H1 (cell line): ENCODE measurements at regions not wholly inside any gene's neighbourhood (a gene's known extent, or its start where the extent isn't known, plus 50 kb on each side); places are given as distances from the start of the nearest gene placed in this dataset.

Source experiments
- CTCF ChIA-PET: fragments of 300-600 bp; sonication (Branson Sonifier 250); formaldehyde crosslinking; loops from one replicate; lab custom pipeline; 2021; ENCODE audit not compliant: partially characterized antibody; lab: Charles Lee
- POLR2A ChIA-PET: fragments of 300-600 bp; sonication (Branson Sonifier 250); formaldehyde crosslinking; loops from one replicate; lab custom pipeline; 2021; ENCODE audit warnings: inconsistent platforms; ENCODE audit not compliant: partially characterized antibody; lab: Charles Lee
- DNase-seq, 2 experiments: peaks; one replicate each; pipeline versions ENCODE4 v3.0.0 to v3.0.0-alpha.2; 2010 to 2022; ENCODE audit warnings: low spot score in 2 of 2, low read depth in 1 of 2, mixed read lengths in 1 of 2
- FAIRE-seq: peaks from 2 replicates; lab custom pipeline; 2011; peaks lifted over from hg19 to GRCh38; lab: Jason Lieb, UNC
- H2AFZ ChIP-seq: 2 replicates; pipeline ENCODE4 v1.8.1; 2012; ENCODE audit warnings: low read length, inconsistent platforms
- H2AK5ac ChIP-seq: 2 replicates; pipeline ENCODE4 v1.6.1; 2013; ENCODE audit warnings: low read depth, low read length
- H2BK120ac ChIP-seq: replicated peaks from 2 replicates; pipeline ENCODE3; 2013; ENCODE audit warnings: low read depth, low read length, inconsistent platforms
- H2BK12ac ChIP-seq: 2 replicates; pipeline ENCODE4 v1.6.1; 2013; ENCODE audit warnings: low read depth, low read length
- H2BK15ac ChIP-seq: 2 replicates; pipeline ENCODE4 v1.6.1; 2013; ENCODE audit warnings: low read length
- H2BK20ac ChIP-seq: 2 replicates; pipeline ENCODE4 v1.6.1; 2013; ENCODE audit warnings: low read length
- H2BK5ac ChIP-seq: 2 replicates; pipeline ENCODE4 v1.6.1; 2013; ENCODE audit warnings: low read depth, low read length
- H3K14ac ChIP-seq: 2 replicates; pipeline ENCODE4 v1.6.1; 2013; ENCODE audit warnings: inconsistent platforms; ENCODE audit not compliant: insufficient read length
- H3K18ac ChIP-seq: 2 replicates; pipeline ENCODE4 v1.6.1; 2013; ENCODE audit warnings: low read length; ENCODE audit errors: extremely low read depth
- H3K23ac ChIP-seq: 2 replicates; pipeline ENCODE4 v1.6.1; 2013; ENCODE audit warnings: inconsistent platforms; ENCODE audit not compliant: insufficient read length
- H3K23me2 ChIP-seq: 2 replicates; pipeline ENCODE4 v1.6.1; 2013; ENCODE audit warnings: low read depth, low read length
- H3K27ac ChIP-seq: 2 replicates; pipeline ENCODE4 v1.6.1; 2011; ENCODE audit warnings: low read depth, low read length, inconsistent platforms
- H3K27me3 ChIP-seq, 4 experiments: replicated peaks in 1 of 4; 1 replicate in 1 of 4; 2 replicates in 3 of 4; pipeline versions ENCODE4 v1.6.1 to v1.8.1; 2011 to 2013; ENCODE audit warnings: low read length in 3 of 4, mild to moderate bottlenecking in 3 of 4, inconsistent platforms in 2 of 4, mixed read lengths in 2 of 4, moderate library complexity in 1 of 4; ENCODE audit not compliant: control insufficient read depth in 3 of 4, insufficient read depth in 3 of 4; ENCODE audit errors: extremely low read depth in 1 of 4
- H3K36me3 ChIP-seq, 4 experiments: 2 replicates each; pipeline versions ENCODE4 v1.6.1 to v1.8.1; 2011 to 2013; ENCODE audit warnings: mild to moderate bottlenecking in 4 of 4, low read length in 3 of 4, moderate library complexity in 2 of 4, control low read depth in 1 of 4, inconsistent platforms in 1 of 4; ENCODE audit not compliant: insufficient read depth in 4 of 4, control insufficient read depth in 2 of 4
- H3K4ac ChIP-seq: replicated peaks from 2 replicates; pipeline ENCODE3; 2013; ENCODE audit warnings: low read length, low read depth, mixed read lengths, inconsistent platforms; ENCODE audit not compliant: insufficient read length
- H3K4me1 ChIP-seq, 4 experiments: replicated peaks in 1 of 4; 1 replicate in 1 of 4; 2 replicates in 3 of 4; pipeline versions ENCODE4 v1.6.1 to v1.8.1; 2011 to 2013; ENCODE audit warnings: low read length in 3 of 4, inconsistent platforms in 2 of 4, mixed read lengths in 1 of 4; ENCODE audit not compliant: insufficient read depth in 4 of 4, control insufficient read depth in 3 of 4
- H3K4me2 ChIP-seq, 2 experiments: 2 replicates each; pipeline versions ENCODE4 v1.6.1 to v1.8.1; 2011 to 2013; ENCODE audit warnings: low read depth in 2 of 2, low read length in 2 of 2, control low read depth in 1 of 2, inconsistent platforms in 1 of 2, mild to moderate bottlenecking in 1 of 2; ENCODE audit not compliant: insufficient read depth in 1 of 2
- H3K4me3 ChIP-seq, 4 experiments: fragments of 200-600, 300-600 bp in 1 of 4; sonication (generic), shearing (Covaris generic), sonication (Bioruptor Twin) in 1 of 4; 2 replicates each; pipeline versions ENCODE4 v1.5.1 to v1.8.1; 2011 to 2016; ENCODE audit warnings: low read length in 4 of 4, low read depth in 3 of 4, control low read depth in 2 of 4, inconsistent platforms in 2 of 4, mild to moderate bottlenecking in 2 of 4, mixed read lengths in 1 of 4, moderate library complexity in 1 of 4; ENCODE audit not compliant: insufficient read depth in 2 of 4; ENCODE audit errors: extremely low read depth in 1 of 4
- H3K56ac ChIP-seq: replicated peaks from 2 replicates; pipeline ENCODE3; 2013; ENCODE audit warnings: low read depth, mild to moderate bottlenecking, mixed read lengths, low read length, inconsistent platforms; ENCODE audit not compliant: insufficient read length
- H3K79me1 ChIP-seq: 2 replicates; pipeline ENCODE4 v1.6.1; 2013; ENCODE audit warnings: low read depth, low read length, control low read depth
- H3K79me2 ChIP-seq, 2 experiments: 2 replicates each; pipeline versions ENCODE4 v1.6.1 to v1.8.1; 2012 to 2013; ENCODE audit warnings: low read length in 2 of 2, mild to moderate bottlenecking in 2 of 2, inconsistent platforms in 1 of 2; ENCODE audit not compliant: insufficient read depth in 2 of 2, control insufficient read depth in 1 of 2
- H3K9ac ChIP-seq, 4 experiments: replicated peaks in 1 of 4; 1 replicate in 1 of 4; 2 replicates in 3 of 4; pipeline versions ENCODE4 v1.6.1 to v1.8.1; 2011 to 2013; ENCODE audit warnings: low read depth in 3 of 4, low read length in 3 of 4, control low read depth in 2 of 4, mild to moderate bottlenecking in 2 of 4, moderate library complexity in 2 of 4, inconsistent platforms in 1 of 4; ENCODE audit errors: extremely low read depth in 1 of 4
- H3K9me3 ChIP-seq, 2 experiments: 2 replicates each; pipeline versions ENCODE4 v1.6.1 to v1.8.1; 2012 to 2013; ENCODE audit warnings: mild to moderate bottlenecking in 2 of 2, moderate library complexity in 2 of 2, control low read depth in 1 of 2, inconsistent platforms in 1 of 2, low read depth in 1 of 2, low read length in 1 of 2, mixed read lengths in 1 of 2; ENCODE audit not compliant: insufficient read depth in 2 of 2
- H4K20me1 ChIP-seq, 2 experiments: replicated peaks in 1 of 2; 2 replicates each; pipeline versions ENCODE3 to v1.8.1; 2011 to 2013; ENCODE audit warnings: inconsistent platforms in 2 of 2, low read length in 2 of 2, mild to moderate bottlenecking in 1 of 2; ENCODE audit not compliant: insufficient read depth in 2 of 2, control insufficient read depth in 1 of 2
- H4K5ac ChIP-seq: 2 replicates; pipeline ENCODE4 v1.6.1; 2013; ENCODE audit warnings: low read length, low read depth, mixed read lengths, inconsistent platforms; ENCODE audit not compliant: insufficient read length
- H4K8ac ChIP-seq: 2 replicates; pipeline ENCODE4 v1.8.0; 2013; ENCODE audit warnings: mild to moderate bottlenecking, moderate library complexity, low read length, inconsistent platforms; ENCODE audit not compliant: insufficient read depth; ENCODE audit errors: extremely low read depth
- H4K91ac ChIP-seq: replicated peaks from 2 replicates; pipeline ENCODE3; 2013; ENCODE audit warnings: low read length, mixed read lengths, inconsistent platforms; ENCODE audit not compliant: insufficient read length
- BCL11A ChIP-seq, 2 experiments: IDR thresholded peaks; one replicate each; pipeline ENCODE4 v1.6.1; 2011; ENCODE audit warnings: low read depth in 2 of 2, low read length in 2 of 2, mild to moderate bottlenecking in 2 of 2
- BRCA1 ChIP-seq: IDR thresholded peaks from 2 replicates; pipeline ENCODE4 v1.6.1; 2012; ENCODE audit warnings: low read depth, low read length, improper control_type of control experiment
- CBX8 ChIP-seq: fragments of 300-800, 300-1000 bp; sonication (generic); IDR thresholded peaks from 2 replicates; pipeline ENCODE4 v1.7.1; 2016; ENCODE audit warnings: low read depth, low read length, borderline replicate concordance
- CREB1 ChIP-seq: IDR thresholded peaks from 2 replicates; pipeline ENCODE4 v1.6.1; 2012; ENCODE audit warnings: inconsistent platforms
- EZH2 ChIP-seq: fragments of 200-600 bp; sonication (generic); IDR thresholded peaks from 2 replicates; pipeline ENCODE4 v1.7.1; 2012; ENCODE audit warnings: low read depth, mild to moderate bottlenecking, moderate library complexity, low read length, inconsistent platforms; ENCODE audit not compliant: severe bottlenecking
- JUN ChIP-seq: IDR thresholded peaks from 2 replicates; pipeline ENCODE4 v1.6.1; 2011; ENCODE audit warnings: low read depth, mild to moderate bottlenecking, improper control_type of control experiment, low read length
- KDM1A ChIP-seq: fragments of 200-600, 300-600 bp; sonication (generic); IDR thresholded peaks from 2 replicates; pipeline ENCODE4 v1.7.1; 2016; ENCODE audit warnings: mild to moderate bottlenecking, low read length, borderline replicate concordance
- NANOG ChIP-seq: IDR thresholded peaks from 2 replicates; pipeline ENCODE4 v1.6.1; 2011; ENCODE audit warnings: low read length, low read depth, mild to moderate bottlenecking, inconsistent platforms; ENCODE audit not compliant: insufficient read depth, poor library complexity, severe bottlenecking
- NRF1 ChIP-seq: IDR thresholded peaks from 2 replicates; pipeline ENCODE4 v1.6.1; 2011; ENCODE audit warnings: mild to moderate bottlenecking, low read depth, low read length, improper control_type of control experiment
- PHF8 ChIP-seq: fragments of 200-600 bp; sonication (generic); conservative IDR thresholded peaks from 2 replicates; pipeline ENCODE4 v1.7.1; 2012; ENCODE audit warnings: low read depth, mild to moderate bottlenecking, inconsistent platforms, low read length, moderate library complexity
- RBBP5 ChIP-seq: IDR thresholded peaks from 2 replicates; pipeline ENCODE4 v1.7.1; 2012; ENCODE audit warnings: low read depth, mild to moderate bottlenecking, inconsistent platforms, low read length, moderate library complexity, borderline replicate concordance
- RXRA ChIP-seq: IDR thresholded peaks from 2 replicates; pipeline ENCODE4 v1.6.1; 2011; ENCODE audit warnings: low read depth, mild to moderate bottlenecking, low read length, moderate library complexity; ENCODE audit not compliant: insufficient read depth
- SP2 ChIP-seq: IDR thresholded peaks from 2 replicates; pipeline ENCODE4 v1.6.1; 2012; ENCODE audit warnings: mild to moderate bottlenecking, low read length, inconsistent platforms
- TAF7 ChIP-seq: optimal IDR thresholded peaks from 2 replicates; pipeline ENCODE3; 2011; ENCODE audit warnings: low read depth, mild to moderate bottlenecking, inconsistent platforms, low read length, moderate library complexity, borderline replicate concordance
- TEAD4 ChIP-seq: IDR thresholded peaks from 2 replicates; pipeline ENCODE4 v1.6.1; 2012; ENCODE audit warnings: low read depth, low read length, inconsistent platforms, mixed read lengths
- WGBS, 2 experiments: shearing (Covaris generic) in 1 of 2; methylation state at CpG; one replicate each; pipeline versions ENCODE4 v1.1.6 to v1.1.7; 2013 to 2015; ENCODE audit warnings: low lambda C conversion rate in 2 of 2, mixed read lengths in 2 of 2, inconsistent platforms in 1 of 2, low coverage in 1 of 2, missing lambda C conversion rate in 1 of 2; ENCODE audit not compliant: insufficient replicate concordance in 2 of 2, insufficient coverage in 1 of 2, insufficient read length in 1 of 2; ENCODE audit errors: extremely low coverage in 1 of 2, missing lambda C conversion rate in 1 of 2; 5-methylcytosine and 5-hydroxymethylcytosine counted together

- H3K4me3 ChIP-seq: no peak overlapping the region
- no peaks in the 10 kb centered on the region for H3K23me2 ChIP-seq
- no peak overlapping the region for H2BK20ac ChIP-seq
- no peaks in the 10 kb centered on the region for H4K20me1 ChIP-seq
- H3K9ac ChIP-seq: no peak overlapping the region
- H2BK15ac ChIP-seq: no peak overlapping the region
- H2BK5ac ChIP-seq: no peak overlapping the region
- H3K23ac ChIP-seq: no peak overlapping the region
- FAIRE-seq (no peak), DNase-seq (no peak)
- CTCF ChIA-PET: interaction anchor here (0.8 to 0.9 kb wide), 2 partner anchors 160 to 375 kb away, joined by 3 read pairs; no protein-coding TSS in a partner anchor
- H4K5ac ChIP-seq: no peak overlapping the region
- no peak overlapping the region for H3K56ac ChIP-seq
- H3K4me1 ChIP-seq: peaks cover 0 to 5% (median 0%) of the 10 kb centered on the region in 4 experiments; a peak in 1 of 7 replicates
- no peaks in the 10 kb centered on the region for H3K27me3 ChIP-seq
- H3K18ac ChIP-seq: no peak overlapping the region
- 91% methylated on average over 2 of the region's 2 CpGs; no CpG with 5 or more reads in 1 of the 2 experiments for WGBS, 2 experiments
- no peaks in the 10 kb centered on the region for H3K79me1 ChIP-seq
- H3K79me2 ChIP-seq: no peaks in the 10 kb centered on the region
- no peak overlapping the region for H2AFZ ChIP-seq
- H3K4ac ChIP-seq: no peak overlapping the region
- H3K4me2 ChIP-seq: no peak overlapping the region
- no peak overlapping the region for H2BK12ac ChIP-seq
- no peak overlapping the region for H2AK5ac ChIP-seq
- H4K91ac ChIP-seq: no peak overlapping the region
- POLR2A ChIA-PET: interaction anchor here (0.6 kb wide), 2 partner anchors 54 to 122 kb away, joined by 3 to 5 read pairs; no protein-coding TSS in a partner anchor
- no peak overlapping the region for H4K8ac ChIP-seq
- no peaks in the 10 kb centered on the region for H3K36me3 ChIP-seq
- no peaks in the 10 kb centered on the region for H3K9me3 ChIP-seq
- no peak overlapping the region for H3K14ac ChIP-seq
- no peak overlapping the region for H2BK120ac ChIP-seq
- H3K27ac ChIP-seq: no peak overlapping the region
- TF ChIP-seq CBX8: no peak
- TF ChIP-seq EZH2: no peak
- TF ChIP-seq NRF1: no peak
- TF ChIP-seq BRCA1: no peak
- no peak for TF ChIP-seq BCL11A (IDR thresholded peaks at IDR 0.05; ENCODE audit: low read depth in 2 of 2, low read length in 2 of 2)
- TF ChIP-seq CREB1: no peak
- no peak for TF ChIP-seq RBBP5
- TF ChIP-seq KDM1A: no peak
- no peak for TF ChIP-seq SP2
- no peak for TF ChIP-seq TEAD4
- no peak for TF ChIP-seq NANOG
- no peak for TF ChIP-seq JUN
- no peak for TF ChIP-seq RXRA
- TF ChIP-seq PHF8: no peak
- no peak for TF ChIP-seq TAF7
Observed at GRCh38 chr10:60613434-60613833, 164.8 kb upstream of the CDK1 start.
